ENCODE measurements at regions not wholly inside any gene's neighbourhood (a gene's known extent, or its start where the extent isn't known, plus 50 kb on each side); places are given as distances from the start of the nearest gene placed in this dataset.

DNA sequence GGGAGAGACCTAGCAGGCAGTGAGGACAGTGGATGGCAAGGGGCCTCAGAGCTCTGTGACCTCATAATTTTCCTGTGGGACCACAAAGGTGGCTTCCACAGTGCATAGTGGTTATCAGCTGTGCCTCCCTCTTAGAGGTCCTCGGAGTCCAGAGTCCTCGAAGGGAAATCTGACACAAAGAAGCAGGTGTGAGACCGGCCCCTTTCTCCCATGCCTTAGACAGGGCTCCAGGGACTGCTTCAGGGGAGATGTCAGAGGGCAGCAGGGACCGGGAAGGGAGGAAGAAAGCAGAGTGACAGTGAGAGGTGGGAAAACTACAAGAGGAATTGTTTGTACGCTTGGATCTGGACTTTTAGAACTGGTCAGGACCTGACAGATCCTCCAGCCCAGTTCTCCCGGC lies 66.3 kb downstream of the BAMBI start:
- Histone ChIP-seq H3K79me2 (no peaks in the 10 kb centered on the region), H3K4me1 (no peaks in the 10 kb centered on the region), H2AFZ (no peak overlapping the region), H3K36me3 (ENCODE audit: control insufficient read depth, insufficient read depth, low read length) (no peaks in the 10 kb centered on the region), H3K9me3 (ENCODE audit: control insufficient read depth, low read length) (no peaks in the 10 kb centered on the region), H3K27me3 (ENCODE audit: control insufficient read depth, insufficient read depth, low read length) (no peaks in the 10 kb centered on the region), H3K4me3 (ENCODE audit: low read depth, low read length) (no peak overlapping the region), H3K4me2 (ENCODE audit: low read length) (no peak overlapping the region), H3K27ac (no peak overlapping the region), H3K9ac (no peak overlapping the region)
- TF ChIP-seq, protein P1, sequence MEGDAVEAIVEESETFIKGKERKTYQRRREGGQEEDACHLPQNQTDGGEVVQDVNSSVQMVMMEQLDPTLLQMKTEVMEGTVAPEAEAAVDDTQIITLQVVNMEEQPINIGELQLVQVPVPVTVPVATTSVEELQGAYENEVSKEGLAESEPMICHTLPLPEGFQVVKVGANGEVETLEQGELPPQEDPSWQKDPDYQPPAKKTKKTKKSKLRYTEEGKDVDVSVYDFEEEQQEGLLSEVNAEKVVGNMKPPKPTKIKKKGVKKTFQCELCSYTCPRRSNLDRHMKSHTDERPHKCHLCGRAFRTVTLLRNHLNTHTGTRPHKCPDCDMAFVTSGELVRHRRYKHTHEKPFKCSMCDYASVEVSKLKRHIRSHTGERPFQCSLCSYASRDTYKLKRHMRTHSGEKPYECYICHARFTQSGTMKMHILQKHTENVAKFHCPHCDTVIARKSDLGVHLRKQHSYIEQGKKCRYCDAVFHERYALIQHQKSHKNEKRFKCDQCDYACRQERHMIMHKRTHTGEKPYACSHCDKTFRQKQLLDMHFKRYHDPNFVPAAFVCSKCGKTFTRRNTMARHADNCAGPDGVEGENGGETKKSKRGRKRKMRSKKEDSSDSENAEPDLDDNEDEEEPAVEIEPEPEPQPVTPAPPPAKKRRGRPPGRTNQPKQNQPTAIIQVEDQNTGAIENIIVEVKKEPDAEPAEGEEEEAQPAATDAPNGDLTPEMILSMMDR (IDR thresholded peaks at IDR 0.05): no peak

DNA sequence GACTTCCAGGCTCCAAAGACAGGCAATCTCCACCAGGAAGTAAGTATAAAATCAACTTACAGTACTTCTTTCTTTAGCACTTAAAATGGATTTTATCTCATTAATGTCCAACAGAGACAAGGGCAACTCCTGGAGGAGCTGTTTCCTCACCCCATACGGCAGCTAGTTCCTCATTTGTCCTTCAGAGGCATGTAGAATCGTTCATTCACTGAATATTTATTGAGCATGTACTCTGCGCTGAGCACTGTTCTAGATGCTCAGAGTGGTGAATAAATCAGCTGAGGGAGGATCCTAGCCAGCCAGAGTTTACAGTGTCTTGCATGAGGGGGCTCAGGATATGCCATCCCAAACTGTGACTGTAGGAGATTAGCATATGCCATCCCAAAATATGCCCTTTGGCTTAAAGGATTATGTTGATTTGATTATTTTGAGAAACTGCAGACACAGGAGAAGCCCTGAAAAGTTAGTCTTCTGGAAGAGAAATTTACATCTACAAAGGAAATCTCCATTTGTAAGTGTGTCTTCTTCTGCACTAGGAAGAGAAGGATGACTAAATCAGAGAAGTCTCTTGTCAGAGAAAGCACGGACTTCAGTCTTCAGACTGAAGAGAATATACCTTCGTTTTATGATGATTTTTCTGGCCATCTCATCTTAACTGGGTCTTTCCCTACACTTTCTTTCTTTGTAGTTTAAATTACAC lies 66.9 kb downstream of the BAMBI start:
- no peaks in the 10 kb centered on the region for H3K27me3 ChIP-seq (ENCODE audit: control insufficient read depth, insufficient read depth, low read length)
- H3K4me1 ChIP-seq: no peaks in the 10 kb centered on the region
- H3K36me3 ChIP-seq (ENCODE audit: control insufficient read depth, insufficient read depth, low read length): no peaks in the 10 kb centered on the region
- no peaks in the 10 kb centered on the region for H3K79me2 ChIP-seq
- no peak overlapping the region for H3K4me3 ChIP-seq (ENCODE audit: low read depth, low read length)
- TF ChIP-seq, protein P1 (IDR thresholded peaks at IDR 0.05): no peak
- H3K27ac ChIP-seq: no peak overlapping the region
- H3K9me3 ChIP-seq (ENCODE audit: control insufficient read depth, low read length): no peaks in the 10 kb centered on the region
- no peak overlapping the region for H2AFZ ChIP-seq
- H3K4me2 ChIP-seq (ENCODE audit: low read length): no peak overlapping the region
- no peak overlapping the region for H3K9ac ChIP-seq

DNA sequence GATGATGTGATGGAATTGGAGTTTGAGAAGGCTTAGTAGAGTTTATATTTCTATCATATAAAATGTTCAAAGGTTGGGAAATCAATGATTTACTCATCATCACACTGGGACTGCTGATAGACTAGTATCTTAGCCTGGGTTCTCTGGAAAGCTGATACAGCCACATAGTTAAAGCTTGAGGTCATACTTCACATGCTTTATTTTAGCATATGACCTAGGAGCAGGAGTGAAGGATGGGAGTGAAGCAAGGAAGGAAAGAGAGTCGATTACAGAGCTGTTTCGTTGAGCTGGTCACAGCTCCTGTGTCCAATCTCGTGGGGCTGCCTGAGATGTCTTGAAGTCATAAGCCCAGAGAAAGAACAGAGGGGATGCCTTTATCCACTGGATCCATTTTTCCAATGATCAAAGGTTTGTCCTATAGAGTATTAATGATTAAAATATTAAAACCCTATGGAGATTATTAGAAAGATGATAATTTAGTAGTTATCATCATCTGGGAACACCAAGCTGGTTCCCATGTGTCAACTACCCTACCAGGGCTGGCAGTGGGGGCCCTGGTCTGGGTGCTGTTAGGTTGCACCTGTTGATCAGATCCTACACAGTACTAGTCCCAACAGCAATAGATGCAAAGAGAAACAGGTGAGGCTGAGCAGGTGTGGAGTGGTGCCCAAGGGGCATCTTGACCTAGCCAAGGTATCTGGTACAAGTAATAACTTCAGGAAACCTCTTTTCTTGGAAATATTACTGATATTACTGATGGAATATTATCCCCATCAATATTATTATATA lies 77.8 kb downstream of the BAMBI start:
- Histone ChIP-seq H3K27me3 (ENCODE audit: control insufficient read depth, insufficient read depth, low read length) (no peaks in the 10 kb centered on the region), H3K79me2 (no peaks in the 10 kb centered on the region)

DNA sequence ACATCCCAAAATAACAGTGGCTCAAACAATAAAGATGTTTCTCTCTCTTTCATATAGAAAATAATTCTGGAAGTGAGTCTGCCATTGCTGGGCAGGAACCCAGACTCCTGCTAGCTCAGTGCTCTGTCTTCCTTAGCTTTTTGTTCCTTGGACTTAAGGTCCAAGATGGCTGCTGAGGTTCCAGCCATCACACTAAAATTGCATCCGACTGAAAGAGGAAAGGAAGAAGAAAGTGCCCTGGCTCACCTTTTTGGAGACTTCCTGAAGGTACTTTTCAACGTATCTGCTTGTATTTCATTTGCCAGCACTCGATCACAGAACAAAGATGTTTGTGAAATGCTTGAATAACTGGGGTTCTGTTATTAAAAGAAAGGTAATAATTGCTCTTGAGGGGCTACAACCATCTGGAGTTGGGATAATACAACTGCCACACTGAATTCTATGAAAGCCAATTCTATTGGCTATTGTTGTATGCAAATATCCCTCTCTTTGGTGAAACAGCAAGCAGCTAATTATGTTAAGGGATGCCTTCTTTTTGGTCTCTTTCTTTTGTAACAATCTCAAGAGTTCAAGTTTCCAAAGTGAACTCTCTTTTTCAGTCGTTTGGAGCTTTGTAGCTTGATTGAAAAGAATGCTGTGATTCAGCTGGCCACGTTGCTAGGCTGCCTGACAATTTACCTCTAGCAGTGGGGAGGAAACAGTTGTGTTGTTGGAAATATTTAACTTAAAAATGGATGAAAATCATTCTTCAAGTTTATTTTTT lies 83.9 kb downstream of the BAMBI start:
- Histone ChIP-seq H3K4me3 (ENCODE audit: low read depth, low read length) (no peak overlapping the region), H3K36me3 (ENCODE audit: control insufficient read depth, insufficient read depth, low read length) (no peaks in the 10 kb centered on the region), H3K27ac (no peak overlapping the region), H3K4me1 (peaks cover 2% of the 10 kb centered on the region), H3K79me2 (no peaks in the 10 kb centered on the region), H2AFZ (no peak overlapping the region), H3K9me3 (ENCODE audit: control insufficient read depth, low read length) (no peaks in the 10 kb centered on the region), H3K9ac (no peak overlapping the region), H3K27me3 (ENCODE audit: control insufficient read depth, insufficient read depth, low read length) (no peaks in the 10 kb centered on the region), H3K4me2 (ENCODE audit: low read length) (no peak overlapping the region)
- TF ChIP-seq, protein P1 (IDR thresholded peaks at IDR 0.05): no peak

More for the DNA sequence above, 77.8 kb downstream of the BAMBI start:
- Histone ChIP-seq H3K4me2 (ENCODE audit: low read length) (no peak overlapping the region), H3K27ac (no peak overlapping the region), H2AFZ (no peak overlapping the region), H3K4me3 (ENCODE audit: low read depth, low read length) (no peak overlapping the region), H3K9ac (no peak overlapping the region), H3K9me3 (ENCODE audit: control insufficient read depth, low read length) (no peaks in the 10 kb centered on the region), H3K4me1 (no peaks in the 10 kb centered on the region), H3K36me3 (ENCODE audit: control insufficient read depth, insufficient read depth, low read length) (no peaks in the 10 kb centered on the region)
- TF ChIP-seq, protein P1 (IDR thresholded peaks at IDR 0.05): no peak
